ENCODE measurements at regions not wholly inside any gene's neighbourhood (a gene's known extent, or its start where the extent isn't known, plus 50 kb on each side); places are given as distances from the start of the nearest gene placed in this dataset.
"Not testable (repeated sequence)": the region's sequence is repeated elsewhere in the genome, so short reads cannot be mapped to it uniquely, and the experiment has no call there.

- no peak for DNase-seq
Observed at GRCh38 chr1:196002906-196003305, 605.3 kb downstream of the KCNT2 start.

- DNase-seq, result not testable (repeated sequence)
Observed at GRCh38 chr1:196002296-196002695, 605.9 kb downstream of the KCNT2 start.

- no peak for DNase-seq
Observed at GRCh38 chr1:196001188-196001587, 607.1 kb downstream of the KCNT2 start.

GRCh38 chr1:195999022-195999421, 609.2 kb downstream of the KCNT2 start:
- no peak for DNase-seq

GRCh38 chr1:195981448-195982139, 626.6 kb downstream of the KCNT2 start:
- DNase-seq, result no peak

GRCh38 chr1:195979646-195980045, 628.6 kb downstream of the KCNT2 start:
- DNase-seq, result no peak

- no peak for DNase-seq
Observed at GRCh38 chr1:195973311-195973904, 634.8 kb downstream of the KCNT2 start.

GRCh38 chr1:195971589-195971988, 636.7 kb downstream of the KCNT2 start:
- DNase-seq, result no peak

GRCh38 chr1:195970209-195970608, 638.0 kb downstream of the KCNT2 start:
- DNase-seq, result no peak

- DNase-seq, result no peak
Observed at GRCh38 chr1:195965475-195965874, 642.8 kb downstream of the KCNT2 start.

GRCh38 chr1:195965036-195965435, 643.2 kb downstream of the KCNT2 start:
- no peak for DNase-seq

- DNase-seq, result no peak
Observed at GRCh38 chr1:195964516-195964915, 643.7 kb downstream of the KCNT2 start.

- no peak for DNase-seq
Observed at GRCh38 chr1:195962051-195962450, 646.2 kb downstream of the KCNT2 start.

GRCh38 chr1:195960580-195960979, 647.7 kb downstream of the KCNT2 start:
- DNase-seq, result no peak

- DNase-seq, result no peak
Observed at GRCh38 chr1:195958131-195958530, 650.1 kb downstream of the KCNT2 start.

GRCh38 chr1:195956845-195957244, 651.4 kb downstream of the KCNT2 start:
- DNase-seq, result no peak

- DNase-seq, result no peak
Observed at GRCh38 chr1:195954848-195955247, 653.4 kb downstream of the KCNT2 start.

- DNase-seq, result no peak
Observed at GRCh38 chr1:195951313-195951712, 656.9 kb downstream of the KCNT2 start.

GRCh38 chr1:195948123-195948895, 659.9 kb downstream of the KCNT2 start:
- DNase-seq, result no peak

- DNase-seq, result no peak
Observed at GRCh38 chr1:195946500-195946899, 661.7 kb downstream of the KCNT2 start.

- DNase-seq, result no peak
Observed at GRCh38 chr1:195941795-195942194, 666.4 kb downstream of the KCNT2 start.

GRCh38 chr1:195941314-195941713, 666.9 kb downstream of the KCNT2 start:
- no peak for DNase-seq

GRCh38 chr1:195939844-195940243, 668.4 kb downstream of the KCNT2 start:
- no peak for DNase-seq

All from amygdala (tissue), 56 donors.